ENCODE measurements at regions not wholly inside any gene's neighbourhood (a gene's known extent, or its start where the extent isn't known, plus 50 kb on each side); places are given as distances from the start of the nearest gene placed in this dataset.

- TF ChIP-seq CTCF (IDR thresholded peaks at IDR 0.05; ENCODE audit: insufficient read depth, low read length, poor library complexity, severe bottlenecking): peak; percentile 22
- Histone ChIP-seq H3K36me3 (ENCODE audit: control insufficient read depth, insufficient read depth, low read length) (no peaks in the 10 kb centered on the region), H3K27me3 (ENCODE audit: control insufficient read depth, insufficient read depth, low read length) (peaks cover 4% of the 10 kb centered on the region), H3K4me3 (ENCODE audit: low read depth, low read length) (no peak overlapping the region)
- no peak for DNase-seq (ENCODE audit: low read depth)
Measured at GRCh38 chr2:204051476-204051875, 114.9 kb downstream of the ICOS start.

GRCh38 chr2:204051984-204052556 is 115.5 kb downstream of the ICOS start:
- H3K4me3 ChIP-seq (ENCODE audit: low read depth, low read length): no peak overlapping the region
- H3K27me3 ChIP-seq (ENCODE audit: control insufficient read depth, insufficient read depth, low read length): peaks cover 3% of the 10 kb centered on the region
- TF ChIP-seq CTCF (IDR thresholded peaks at IDR 0.05; ENCODE audit: insufficient read depth, low read length, poor library complexity, severe bottlenecking): no peak
- no peaks in the 10 kb centered on the region for H3K36me3 ChIP-seq (ENCODE audit: control insufficient read depth, insufficient read depth, low read length)
- DNase-seq (ENCODE audit: low read depth): no peak

GRCh38 chr2:204059016-204059415 is 122.5 kb downstream of the ICOS start:
- no peak overlapping the region for H3K4me3 ChIP-seq (ENCODE audit: low read depth, low read length)
- TF ChIP-seq CTCF (IDR thresholded peaks at IDR 0.05; ENCODE audit: insufficient read depth, low read length, poor library complexity, severe bottlenecking): no peak
- DNase-seq (ENCODE audit: low read depth): no peak
- H3K36me3 ChIP-seq (ENCODE audit: control insufficient read depth, insufficient read depth, low read length): no peaks in the 10 kb centered on the region
- no peaks in the 10 kb centered on the region for H3K27me3 ChIP-seq (ENCODE audit: control insufficient read depth, insufficient read depth, low read length)

- H3K4me3 ChIP-seq (ENCODE audit: low read depth, low read length): no peak overlapping the region
- no peak for TF ChIP-seq CTCF (IDR thresholded peaks at IDR 0.05; ENCODE audit: insufficient read depth, low read length, poor library complexity, severe bottlenecking)
- H3K27me3 ChIP-seq (ENCODE audit: control insufficient read depth, insufficient read depth, low read length): no peaks in the 10 kb centered on the region
- no peak for DNase-seq (ENCODE audit: low read depth)
- H3K36me3 ChIP-seq (ENCODE audit: control insufficient read depth, insufficient read depth, low read length): no peaks in the 10 kb centered on the region
Measured at GRCh38 chr2:204060841-204061240, 124.3 kb downstream of the ICOS start.

GRCh38 chr2:204061241-204061640 is 124.7 kb downstream of the ICOS start:
- Histone ChIP-seq H3K27me3 (ENCODE audit: control insufficient read depth, insufficient read depth, low read length) (no peaks in the 10 kb centered on the region), H3K36me3 (ENCODE audit: control insufficient read depth, insufficient read depth, low read length) (no peaks in the 10 kb centered on the region), H3K4me3 (ENCODE audit: low read depth, low read length) (no peak overlapping the region)
- DNase-seq (ENCODE audit: low read depth): no peak
- TF ChIP-seq CTCF (IDR thresholded peaks at IDR 0.05; ENCODE audit: insufficient read depth, low read length, poor library complexity, severe bottlenecking): no peak

- no peak for TF ChIP-seq CTCF (IDR thresholded peaks at IDR 0.05; ENCODE audit: insufficient read depth, low read length, poor library complexity, severe bottlenecking)
- no peaks in the 10 kb centered on the region for H3K27me3 ChIP-seq (ENCODE audit: control insufficient read depth, insufficient read depth, low read length)
- H3K4me3 ChIP-seq (ENCODE audit: low read depth, low read length): no peak overlapping the region
- no peaks in the 10 kb centered on the region for H3K36me3 ChIP-seq (ENCODE audit: control insufficient read depth, insufficient read depth, low read length)
- DNase-seq (ENCODE audit: low read depth): no peak
Measured at GRCh38 chr2:204064119-204064518, 127.6 kb downstream of the ICOS start.
